Stimulated activated CD8-positive, alpha-beta memory T cell treated with anti-CD3 and anti-CD28 coated beads, Interleukin-12 subunit alpha, Interleukin-12 subunit beta, amount 100 ng/mL, for 24 hours (primary cell): ENCODE measurements at regions not wholly inside any gene's neighbourhood (a gene's known extent, or its start where the extent isn't known, plus 50 kb on each side); places are given as distances from the start of the nearest gene placed in this dataset.

ENCODE experiments used
- DNase-seq: peaks from one replicate; pipeline ENCODE4 v3.0.0-alpha.2; 2020; ENCODE audit errors: extremely low read depth

DNA sequence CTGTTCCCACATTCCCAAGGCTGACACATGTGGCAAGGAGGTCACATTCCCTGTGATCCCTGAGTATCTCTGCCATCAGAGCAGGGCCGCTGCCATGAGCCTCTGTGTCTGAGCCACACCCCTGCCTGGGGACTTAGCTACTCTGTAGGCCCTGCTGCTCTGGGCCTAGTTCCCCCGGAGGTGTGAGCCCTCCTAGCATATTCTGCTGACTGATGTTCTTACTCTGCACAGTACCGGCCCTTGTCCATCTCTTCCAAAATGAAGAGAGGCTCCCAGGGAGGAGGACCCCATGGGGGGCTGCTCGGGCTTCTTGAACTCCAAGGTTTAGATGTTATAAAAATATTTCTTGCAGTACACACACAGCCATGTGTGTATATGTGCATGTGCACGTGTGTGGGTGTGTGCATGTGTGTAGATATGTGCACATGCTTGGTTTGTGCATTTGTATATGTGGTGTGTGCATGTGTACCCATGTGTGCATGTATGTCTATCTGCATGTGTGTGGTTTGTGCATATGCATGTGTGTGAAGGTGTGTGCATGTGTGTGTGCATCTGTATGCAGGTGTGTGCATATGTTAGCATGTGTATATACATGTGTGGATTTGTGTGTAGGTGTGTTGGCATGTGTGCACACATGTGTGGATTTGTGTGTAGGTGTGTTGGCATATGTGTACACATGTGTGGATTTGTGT lies 101.2 kb downstream of the ERMARD start:
- DNase-seq: no peak

DNA sequence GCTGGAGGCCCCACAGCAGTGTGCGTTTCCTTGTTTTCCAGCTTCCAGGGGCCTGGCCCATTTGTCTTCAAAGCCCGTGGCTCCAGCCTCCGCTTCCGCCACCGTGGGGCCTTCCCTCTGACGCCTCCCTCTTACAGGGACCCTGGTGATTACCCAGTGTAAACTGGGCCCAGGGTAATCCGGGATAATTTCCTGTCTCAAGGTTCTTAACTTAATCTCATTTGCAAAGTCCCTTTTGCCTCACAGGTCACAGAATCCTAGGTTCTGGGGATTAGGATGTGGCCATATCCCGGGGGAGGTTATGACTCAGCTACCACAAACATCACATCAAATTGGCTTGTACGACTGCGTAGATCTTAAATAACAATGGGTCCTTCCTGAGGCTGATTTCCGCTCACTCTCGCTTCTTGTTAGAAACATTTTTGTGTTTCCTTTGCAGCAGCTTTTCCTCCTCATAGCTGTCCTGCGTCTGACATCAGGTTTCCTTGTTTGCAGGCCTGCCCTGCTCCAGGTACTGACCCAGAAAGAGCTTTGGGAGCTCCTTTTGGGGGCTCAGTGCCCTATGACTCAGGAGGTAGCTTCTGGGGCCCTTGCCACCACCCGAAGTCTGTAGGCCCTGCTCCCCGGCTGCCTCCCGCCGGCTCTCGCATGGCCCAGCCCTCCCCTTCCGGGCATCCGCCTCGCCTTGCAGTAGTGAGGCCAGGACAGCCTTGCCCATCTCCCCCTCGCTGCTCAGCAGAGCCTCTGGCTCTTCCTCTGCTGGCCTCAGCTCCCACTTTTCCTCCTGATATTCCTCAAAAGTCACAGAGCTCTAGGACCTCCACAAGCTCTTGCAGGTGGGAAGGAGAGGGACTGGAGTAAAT lies 100.5 kb downstream of the ERMARD start:
- DNase-seq: no peak

DNA sequence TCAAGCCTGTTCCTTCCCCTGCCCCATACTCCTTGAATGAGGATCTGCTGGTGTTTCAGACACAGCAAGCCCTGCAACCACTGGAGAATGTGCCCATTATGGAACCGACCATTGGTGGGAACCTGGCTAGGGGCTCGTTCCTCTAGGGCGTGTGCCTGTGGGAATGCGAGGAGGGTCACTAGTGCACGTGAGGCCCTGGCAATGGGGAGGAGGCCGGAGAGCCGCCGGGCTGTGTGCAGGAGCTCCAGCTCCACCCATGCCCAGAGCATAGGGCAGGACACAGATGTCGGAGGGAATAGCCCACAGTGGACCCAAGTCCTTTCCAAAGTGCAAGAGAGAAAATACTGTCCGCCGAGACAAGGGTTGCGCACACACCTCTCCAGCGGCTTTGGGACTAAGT lies 99.3 kb downstream of the ERMARD start:
- no peak for DNase-seq

DNA sequence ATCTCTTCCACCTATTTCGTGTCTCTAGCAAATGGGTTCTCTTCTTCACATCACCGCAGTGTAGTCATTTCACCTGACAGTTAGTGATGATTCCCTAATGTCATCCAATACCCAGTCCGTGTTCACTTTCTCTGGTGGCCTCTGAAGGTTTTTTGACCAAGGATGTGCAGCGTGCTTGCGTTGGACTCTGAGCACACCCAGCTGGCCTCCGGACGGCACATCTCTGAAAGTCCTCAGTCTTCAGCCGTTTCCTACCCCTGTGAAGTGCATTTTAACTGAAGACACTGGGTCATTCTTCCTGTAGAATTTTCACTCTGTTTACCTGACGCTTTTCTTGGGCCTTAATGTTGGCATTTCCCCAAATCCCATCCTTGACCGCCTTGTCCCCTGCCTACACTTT lies 98.7 kb downstream of the ERMARD start:
- DNase-seq: no peak

DNA sequence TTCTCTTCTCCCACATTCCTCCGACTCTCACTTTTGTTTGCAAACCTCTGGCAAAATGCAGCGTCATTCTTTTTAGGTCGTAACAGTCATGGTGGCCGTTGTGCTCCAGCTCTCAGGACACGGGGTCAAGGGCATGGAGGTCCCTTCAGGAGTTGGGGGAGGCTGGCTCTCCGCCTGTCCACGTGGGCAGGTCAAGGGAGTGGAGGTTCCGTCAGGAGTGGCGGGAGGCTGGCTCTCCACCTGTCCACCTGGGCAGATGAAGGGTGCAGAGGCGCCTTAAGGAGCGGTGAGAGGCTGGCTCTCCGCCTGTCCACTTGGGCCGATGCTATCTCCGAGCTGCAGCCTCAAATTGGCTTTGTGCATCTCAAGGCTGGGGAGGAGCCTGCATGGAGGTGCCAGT lies 98.0 kb downstream of the ERMARD start:
- no peak for DNase-seq

DNA sequence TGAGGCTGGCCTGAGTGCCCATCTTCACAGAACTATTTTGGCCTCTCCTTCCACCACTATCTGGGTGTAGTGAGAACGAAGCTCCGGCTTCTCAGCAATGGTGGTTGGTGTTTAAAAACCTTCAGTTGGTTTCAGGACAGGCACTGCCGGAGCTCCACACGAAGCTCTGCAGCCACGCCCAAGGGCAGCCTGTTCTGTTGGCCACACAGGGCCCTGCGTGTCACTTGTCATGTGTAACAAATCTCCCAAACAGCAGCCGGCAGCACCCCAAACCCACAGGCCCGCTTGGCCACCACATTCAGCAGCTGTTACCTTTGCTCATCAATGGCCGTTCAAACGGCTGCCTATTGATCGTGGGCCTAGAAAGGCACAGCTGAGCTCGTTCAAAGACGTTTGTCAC lies 97.5 kb downstream of the ERMARD start:
- no peak for DNase-seq

DNA sequence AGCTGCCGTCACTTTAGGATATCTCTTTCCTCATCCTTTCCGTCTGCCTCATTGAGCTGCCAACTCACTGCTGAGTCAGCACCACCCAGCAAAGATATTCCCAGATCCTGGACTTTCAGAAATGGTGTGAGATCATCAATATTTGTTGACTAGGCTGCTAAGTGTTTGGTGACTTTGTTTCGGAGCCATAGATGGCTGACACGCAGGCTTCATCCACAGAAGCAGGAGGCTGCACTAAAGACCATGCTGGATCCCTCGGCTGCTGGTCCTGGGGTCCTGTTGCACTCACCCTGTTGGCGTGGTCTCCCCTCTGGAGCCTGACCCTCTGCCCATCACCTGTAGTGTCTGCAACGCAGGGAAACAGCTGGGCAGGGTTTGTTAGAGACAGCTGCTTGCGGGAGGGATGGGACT lies 96.5 kb downstream of the ERMARD start:
- DNase-seq: no peak

DNA sequence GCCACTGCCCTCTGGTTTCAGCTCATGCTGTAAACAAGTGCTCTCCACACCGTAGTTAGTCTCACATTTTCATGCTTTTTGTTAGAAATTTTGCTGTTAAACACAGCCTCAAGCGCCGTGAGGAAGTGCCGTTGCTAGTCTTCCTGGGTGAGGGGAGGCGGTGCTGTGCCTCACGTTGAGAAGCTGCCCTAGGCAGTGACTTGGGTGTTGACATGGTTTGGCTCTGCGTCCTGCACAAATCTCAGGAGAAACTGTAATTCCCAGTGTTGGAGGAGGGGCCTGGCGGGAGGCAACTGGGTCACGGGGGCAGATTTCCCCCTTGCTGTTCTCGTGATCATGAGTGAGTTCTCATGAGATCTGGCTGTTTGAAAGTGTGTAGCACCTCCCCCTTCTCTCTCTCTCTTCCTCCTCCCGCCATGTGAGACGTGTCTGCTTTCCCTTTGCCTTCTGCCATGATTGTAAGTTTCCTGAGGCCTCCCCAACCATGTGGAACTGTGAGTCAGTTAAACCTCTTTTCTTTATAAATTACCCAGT lies 95.8 kb downstream of the ERMARD start:
- no peak for DNase-seq

DNA sequence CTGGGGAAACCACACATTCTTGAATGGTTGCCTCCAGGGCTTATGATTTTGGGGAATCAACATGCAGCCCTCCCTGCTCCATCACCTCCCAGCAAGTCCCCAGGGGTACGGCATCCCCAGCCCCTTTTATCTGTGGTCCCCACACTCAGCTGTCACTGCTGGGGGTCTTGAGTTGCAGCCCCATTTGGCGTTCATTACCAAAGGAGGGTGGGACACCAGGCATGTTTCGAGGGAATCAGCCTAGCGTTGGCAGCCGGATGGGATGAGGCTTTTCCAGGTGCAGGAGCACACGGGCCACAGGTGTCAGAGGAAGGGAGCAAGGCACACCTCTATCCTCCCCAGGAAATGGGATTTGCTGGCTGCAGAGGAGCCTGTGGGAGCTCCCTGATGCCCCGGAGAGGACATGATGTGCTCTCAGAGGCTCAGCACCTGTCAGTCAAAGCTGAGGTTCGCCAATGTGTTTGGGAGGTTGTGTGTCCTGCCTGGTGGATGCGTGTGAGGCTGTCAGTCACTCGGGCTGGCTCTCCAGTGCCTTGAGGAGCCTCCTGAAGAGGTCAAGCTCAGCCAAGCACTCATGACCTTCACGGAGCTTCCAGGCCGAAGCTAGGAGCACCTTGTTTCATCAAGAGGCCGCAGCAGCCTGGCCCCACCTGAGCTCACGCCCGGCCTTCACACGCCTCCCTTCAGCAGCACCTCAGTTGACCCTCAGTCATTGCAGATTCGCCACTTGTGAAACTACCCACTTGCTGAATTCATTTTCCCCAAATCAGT lies 95.0 kb downstream of the ERMARD start:
- no peak for DNase-seq

DNA sequence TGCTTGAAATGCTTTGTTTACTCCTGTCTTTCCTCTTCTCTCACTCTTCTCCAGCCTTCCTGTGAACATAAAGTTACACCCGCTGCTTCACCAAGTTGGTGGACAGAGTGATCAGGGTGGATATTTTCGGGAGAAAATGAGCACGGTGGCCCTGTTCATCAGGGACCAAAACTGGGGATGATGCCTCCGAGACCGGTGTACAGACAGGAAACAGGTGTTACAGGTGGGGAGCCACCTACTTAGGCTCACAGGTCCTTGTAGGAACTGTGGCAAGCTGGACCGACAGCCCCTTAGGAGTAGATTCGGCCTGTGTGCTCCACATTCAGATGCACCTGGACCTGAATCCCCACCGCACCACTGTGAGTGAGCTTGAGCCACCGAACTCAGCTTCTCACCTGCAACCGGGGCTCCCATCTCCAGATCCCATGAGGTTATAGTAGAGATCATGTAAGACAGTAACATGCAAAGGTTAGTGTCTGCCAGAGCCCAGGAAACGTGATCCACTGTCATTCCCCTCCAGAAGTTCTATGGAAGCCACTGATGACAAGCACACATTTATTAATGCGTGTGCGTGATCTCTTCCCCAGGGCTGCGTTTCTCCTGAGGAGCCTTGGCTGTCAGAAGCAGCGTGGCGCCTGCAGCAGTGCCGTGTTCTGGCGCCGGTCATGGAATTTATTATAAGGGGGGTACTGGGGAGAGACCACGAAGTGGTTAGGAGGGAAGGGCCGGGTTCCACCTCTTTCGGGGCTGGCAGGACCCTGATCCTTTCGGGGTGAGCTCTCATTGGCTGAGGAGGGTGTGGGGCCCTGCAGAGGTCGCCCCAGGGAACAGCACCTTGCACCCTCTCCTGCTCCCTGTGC lies 94.2 kb downstream of the ERMARD start:
- DNase-seq: no peak

DNA sequence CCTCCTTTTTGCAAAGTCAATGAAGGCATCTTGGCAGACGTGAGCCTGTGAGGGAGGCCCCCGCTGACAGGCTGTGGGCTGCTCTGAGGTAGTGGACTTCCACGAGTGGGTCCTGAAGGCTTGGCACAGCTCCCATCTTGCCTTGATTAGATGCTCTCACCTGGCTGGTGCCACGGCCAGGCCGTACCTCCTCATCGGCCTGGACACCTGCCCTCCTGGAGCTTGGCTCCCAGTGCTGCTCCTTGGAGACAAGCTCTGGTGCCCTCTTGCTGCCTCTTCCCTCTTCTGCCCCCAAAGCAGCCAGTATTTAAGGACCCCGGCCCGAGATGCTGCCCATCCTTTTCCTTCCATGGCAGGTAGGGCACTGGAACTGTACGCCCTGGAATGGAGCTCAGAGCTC lies 93.5 kb downstream of the ERMARD start:
- DNase-seq: no peak

DNA sequence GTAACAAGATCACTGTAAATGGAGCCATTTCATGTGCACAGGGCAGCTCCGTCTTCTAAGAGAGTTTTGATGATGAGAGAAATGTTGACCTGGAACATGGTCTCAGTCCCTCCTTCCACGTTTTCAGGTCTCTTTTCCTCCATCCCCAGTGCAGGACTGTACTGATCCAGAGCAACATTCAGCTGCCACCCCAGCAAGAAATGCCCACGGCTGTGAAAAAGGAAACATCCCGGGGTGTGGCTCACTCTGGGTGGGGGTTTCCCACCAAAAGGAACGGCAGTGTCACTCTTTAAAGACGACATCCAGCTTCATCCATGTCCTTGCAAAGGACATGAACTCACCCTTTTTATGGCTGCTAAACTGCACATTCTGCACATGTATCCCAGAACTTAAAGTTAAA lies 92.6 kb downstream of the ERMARD start:
- DNase-seq: no peak

DNA sequence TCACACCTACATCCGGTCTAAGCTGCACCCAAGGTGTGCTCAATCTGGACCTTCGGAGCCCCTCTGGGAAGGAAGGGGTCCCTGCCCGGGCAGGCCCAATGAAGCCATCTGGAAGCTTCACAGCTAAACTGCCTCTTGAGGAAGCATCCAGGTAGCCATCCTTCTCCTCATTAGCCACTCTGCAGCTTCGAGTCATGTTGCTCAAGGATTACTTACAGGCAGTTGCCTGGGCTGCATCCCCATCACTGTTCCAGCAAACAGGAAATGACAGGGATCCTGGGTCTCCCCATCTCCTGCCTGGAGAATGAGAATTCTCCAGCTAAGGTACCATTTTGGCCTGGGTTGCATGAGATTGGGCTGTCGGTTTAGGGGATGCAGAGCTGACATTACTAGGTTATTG lies 91.7 kb downstream of the ERMARD start:
- no peak for DNase-seq

DNA sequence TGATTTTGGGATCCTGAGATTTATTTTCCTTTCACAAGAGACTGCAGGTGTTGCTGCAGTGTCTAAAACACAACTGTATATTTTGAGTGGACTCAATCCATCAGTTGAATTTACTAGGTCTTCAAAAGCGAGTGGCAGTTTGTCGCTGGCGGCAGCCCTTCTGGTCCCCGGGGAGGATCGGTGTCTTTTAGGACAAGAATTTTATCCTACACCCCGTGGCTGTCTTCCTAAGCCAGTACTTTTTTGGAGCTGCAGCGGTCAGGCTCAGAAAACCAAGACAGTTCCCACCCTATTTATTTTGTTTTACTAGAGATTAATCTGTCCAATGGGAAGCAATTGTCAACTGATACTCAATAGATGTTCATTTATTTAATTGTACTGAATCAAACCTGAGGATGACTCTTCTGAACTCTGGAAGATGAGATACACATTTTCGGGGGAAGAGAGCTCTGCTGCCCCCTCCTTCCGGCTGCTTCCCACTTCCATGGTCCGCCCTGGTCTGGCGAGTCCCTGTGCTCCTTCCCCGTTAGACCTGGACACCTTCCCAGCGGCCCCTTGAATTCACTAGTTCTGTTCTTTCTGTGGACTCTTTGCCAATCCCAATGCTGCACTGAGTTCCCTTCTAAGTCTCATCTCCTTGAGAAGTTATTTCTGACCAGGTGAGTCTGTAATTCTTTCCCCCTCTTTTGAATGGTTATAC lies 90.6 kb downstream of the ERMARD start:
- no peak for DNase-seq

DNA sequence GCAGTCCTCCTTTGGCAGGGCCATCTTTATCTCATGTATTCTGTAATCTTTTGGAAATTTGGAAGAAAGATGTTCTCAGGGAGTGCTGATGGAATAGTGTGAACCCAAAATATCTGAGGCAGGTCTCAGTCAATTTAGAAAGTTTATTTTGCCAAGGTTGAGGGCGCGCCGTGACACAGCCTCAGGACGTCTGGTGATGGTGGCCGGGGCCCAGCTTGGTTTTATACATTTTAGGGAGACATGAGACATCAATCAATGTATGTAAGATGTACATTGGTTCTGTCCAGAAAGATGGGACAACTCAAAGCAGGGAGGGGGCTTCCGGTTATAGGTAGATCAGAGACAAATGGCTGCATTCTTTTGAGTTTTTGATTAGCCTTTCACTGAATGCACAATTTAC lies 89.8 kb downstream of the ERMARD start:
- no peak for DNase-seq

DNA sequence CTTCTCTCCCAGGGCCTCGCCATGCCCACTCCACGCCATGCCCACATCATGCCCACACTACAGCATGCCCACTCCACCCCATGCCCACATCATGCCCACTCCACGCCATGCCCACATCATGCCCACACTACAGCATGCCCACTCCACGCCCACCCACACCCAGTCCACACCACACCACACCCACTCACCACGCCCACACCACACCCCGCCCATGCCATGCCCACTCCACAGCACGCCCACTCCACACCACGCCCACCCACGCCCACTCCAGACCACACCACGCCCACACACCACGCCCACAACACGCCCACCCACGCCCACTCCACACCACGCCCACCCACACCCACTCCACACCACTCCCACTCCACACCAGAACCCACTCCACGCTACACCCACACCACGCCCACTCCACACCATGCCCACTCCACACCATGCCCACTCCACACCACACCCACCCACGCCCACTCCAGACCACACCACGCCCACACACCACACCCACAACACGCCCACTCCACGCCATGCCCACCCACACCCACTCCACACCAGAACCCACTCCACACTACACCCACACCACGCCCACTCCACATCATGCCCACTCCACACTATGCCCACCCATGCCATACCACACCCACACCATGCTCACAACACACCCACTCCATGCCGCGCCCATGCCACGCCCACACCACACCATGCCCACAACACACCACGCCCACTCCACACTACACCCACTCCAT lies 88.6 kb downstream of the ERMARD start:
- DNase-seq: no peak

DNA sequence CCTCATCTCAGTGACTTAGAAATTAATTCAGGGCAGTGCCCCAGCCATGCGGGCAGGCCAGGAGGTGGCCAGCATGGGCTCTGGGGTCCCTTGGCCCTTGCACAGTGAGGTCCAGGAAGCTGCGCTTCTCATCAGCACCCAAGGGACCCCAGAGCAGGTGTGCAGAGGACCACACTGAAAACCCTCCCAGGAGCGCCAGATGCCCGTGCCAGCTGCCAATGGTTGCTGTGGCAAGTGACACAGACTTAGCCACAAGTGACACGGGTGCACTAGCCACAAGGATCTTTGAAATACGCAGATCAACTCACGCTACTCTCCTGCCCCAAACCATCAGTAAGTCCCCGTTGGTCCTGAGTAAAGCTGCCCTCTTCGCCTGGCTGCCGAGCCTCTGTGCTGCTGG lies 88.1 kb downstream of the ERMARD start:
- no peak for DNase-seq

DNA sequence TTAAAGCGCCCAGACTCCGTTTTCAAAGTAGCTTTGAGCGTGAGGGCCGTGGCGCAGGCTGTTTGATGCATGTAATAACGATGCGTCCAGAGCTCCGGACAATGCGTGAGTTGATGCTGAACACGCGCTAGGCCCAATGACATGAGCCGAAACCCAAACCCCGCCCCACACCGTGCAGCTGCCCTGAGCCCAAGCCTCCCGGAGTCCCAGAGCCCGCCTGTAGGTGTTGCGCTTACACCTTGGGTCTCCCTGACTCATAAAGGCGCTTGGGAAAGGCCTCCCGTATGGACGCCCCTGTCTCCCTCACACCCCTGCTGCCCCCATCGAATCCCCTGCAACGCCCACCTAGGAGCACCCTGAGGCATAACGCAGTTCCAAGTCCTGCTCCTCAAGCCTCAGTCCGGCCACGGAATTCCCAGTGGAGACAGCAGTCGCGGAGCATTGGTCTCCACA lies 87.6 kb downstream of the ERMARD start:
- no peak for DNase-seq

DNA sequence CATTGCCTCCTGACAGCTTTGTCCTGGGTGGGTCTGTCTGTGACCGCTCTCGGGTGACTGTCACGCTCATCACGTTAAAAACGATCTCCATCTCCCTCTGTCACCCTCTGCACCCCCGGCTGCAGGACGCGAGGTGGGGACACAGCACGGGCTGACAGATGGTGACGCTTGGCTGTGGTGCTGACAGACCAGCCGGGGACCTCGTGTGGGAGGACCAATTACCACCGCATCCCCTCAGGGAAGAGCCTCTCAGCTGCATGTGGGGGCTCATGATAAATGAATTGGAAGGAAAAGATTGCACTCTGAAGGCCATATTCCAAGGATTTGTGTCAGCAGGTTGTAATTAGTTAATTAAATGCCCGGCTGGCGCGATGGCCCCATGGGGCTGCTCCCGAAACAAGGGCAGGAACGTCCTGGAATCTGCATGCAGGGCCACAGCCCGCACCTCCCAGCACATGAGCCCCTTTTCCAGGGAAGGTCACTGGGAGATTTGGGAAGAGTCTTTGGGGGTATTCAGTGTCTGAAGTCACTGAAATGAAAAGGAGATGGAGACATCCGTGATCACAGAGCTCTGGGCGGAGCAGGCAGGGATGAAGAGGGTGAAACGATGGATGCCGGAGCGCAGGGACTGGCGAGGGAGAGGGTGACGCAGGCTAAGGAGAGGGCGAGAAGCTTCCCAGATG lies 87.1 kb downstream of the ERMARD start:
- DNase-seq: no peak
